ENCODE measurements at regions not wholly inside any gene's neighbourhood (a gene's known extent, or its start where the extent isn't known, plus 50 kb on each side); places are given as distances from the start of the nearest gene placed in this dataset.

DNA sequence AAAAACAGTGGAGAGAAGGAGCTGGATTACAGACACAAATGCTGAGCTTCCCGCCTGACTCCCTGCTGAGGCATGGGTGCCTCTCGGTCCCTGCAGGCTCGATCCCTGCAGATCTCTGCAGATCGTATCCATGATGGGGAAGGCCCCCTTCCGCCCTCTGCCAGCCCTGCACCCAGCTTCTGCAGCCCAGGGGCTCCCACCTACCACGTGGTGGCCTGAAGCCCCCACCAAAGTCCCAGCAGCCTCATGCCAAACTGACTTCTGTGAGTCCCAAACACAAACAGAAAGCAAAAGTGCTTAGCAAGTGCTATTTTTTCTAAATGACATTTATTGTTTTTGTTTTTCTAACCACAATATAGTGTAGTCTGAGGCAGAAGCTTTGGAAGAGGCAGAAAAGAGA is 127.1 kb upstream of the CHST15 start:
- ATAC-seq (no peak), DNase-seq (no peak), FAIRE-seq (no peak)
- Histone ChIP-seq H3K27ac (no peak overlapping the region), H3K4me3 (no peak overlapping the region), H3K4me1 (no peaks in the 10 kb centered on the region), H3K9me3 (no peaks in the 10 kb centered on the region), H3K27me3 (no peaks in the 10 kb centered on the region), H3K36me3 (no peaks in the 10 kb centered on the region)
- no peak for TF ChIP-seq CTCF (IDR thresholded peaks at IDR 0.05)
- intact Hi-C loops (cut with DNase I): no loop called here
- 50 to 53% methylated on average over 6 of the region's 6 CpGs for WGBS, 2 donors

GRCh38 chr10:124219655-124220054 is 126.3 kb upstream of the CHST15 start:
- Histone ChIP-seq H3K9me3 (no peaks in the 10 kb centered on the region), H3K36me3 (no peaks in the 10 kb centered on the region), H3K4me1 (no peaks in the 10 kb centered on the region), H3K27me3 (no peaks in the 10 kb centered on the region), H3K27ac (no peak overlapping the region), H3K4me3 (no peak overlapping the region)
- 61 to 62% methylated on average over 7 of the region's 7 CpGs for WGBS, 2 donors
- no peak for TF ChIP-seq CTCF (IDR thresholded peaks at IDR 0.05)
- ATAC-seq (no peak), FAIRE-seq (no peak), DNase-seq (no peak)
- intact Hi-C loops (cut with DNase I): no loop called here

GRCh38 chr10:124219062-124219461 is 125.7 kb upstream of the CHST15 start:
- ATAC-seq (no peak), FAIRE-seq (no peak), DNase-seq (no peak)
- no peaks in the 10 kb centered on the region for H3K9me3 ChIP-seq
- intact Hi-C loops (cut with DNase I): no loop called here
- no peak for TF ChIP-seq CTCF (IDR thresholded peaks at IDR 0.05)
- WGBS, 2 donors: 67 to 79% methylated on average over 12 of the region's 12 CpGs
- no peaks in the 10 kb centered on the region for H3K36me3 ChIP-seq
- no peak overlapping the region for H3K4me3 ChIP-seq
- H3K4me1 ChIP-seq: no peaks in the 10 kb centered on the region
- no peaks in the 10 kb centered on the region for H3K27me3 ChIP-seq
- H3K27ac ChIP-seq: no peak overlapping the region

- TF ChIP-seq CTCF (IDR thresholded peaks at IDR 0.05): no peak
- no peaks in the 10 kb centered on the region for H3K9me3 ChIP-seq
- DNase-seq: no peak
- no peak overlapping the region for H3K4me3 ChIP-seq
- WGBS, 2 donors: 62 to 66% methylated on average over 12 of the region's 12 CpGs
- no peaks in the 10 kb centered on the region for H3K36me3 ChIP-seq
- H3K27ac ChIP-seq: no peak overlapping the region
- FAIRE-seq: no peak
- H3K4me1 ChIP-seq: no peaks in the 10 kb centered on the region
- ATAC-seq: no peak
- intact Hi-C loops (cut with DNase I): no loop called here
- H3K27me3 ChIP-seq: no peaks in the 10 kb centered on the region
Measured at GRCh38 chr10:124217906-124218804, 124.8 kb upstream of the CHST15 start.

DNA sequence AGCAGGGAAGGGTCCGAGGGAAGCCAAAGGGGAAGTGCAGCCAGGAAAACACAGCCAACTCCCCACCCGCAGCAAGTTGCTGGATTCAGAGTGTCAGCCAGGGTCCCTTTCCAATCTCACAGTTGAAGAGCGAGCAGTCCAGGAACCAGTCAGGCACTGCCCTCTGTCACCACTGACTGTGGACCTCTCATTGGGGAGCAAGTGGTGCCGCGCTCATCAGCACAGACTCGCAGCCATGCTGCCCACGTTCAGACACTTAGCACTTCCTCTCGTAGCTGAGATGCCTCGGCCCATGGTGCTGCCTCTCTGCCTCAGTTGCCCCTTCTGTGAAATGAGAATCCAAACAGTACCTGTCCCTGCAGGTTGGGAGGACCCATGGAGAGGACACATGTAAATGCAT is 123.6 kb upstream of the CHST15 start:
- intact Hi-C loops (cut with DNase I): no loop called here
- H3K9me3 ChIP-seq: no peaks in the 10 kb centered on the region

More for the DNA sequence above, 123.6 kb upstream of the CHST15 start:
- no peaks in the 10 kb centered on the region for H3K4me1 ChIP-seq
- TF ChIP-seq CTCF (IDR thresholded peaks at IDR 0.05): no peak
- DNase-seq (no peak), ATAC-seq (no peak), FAIRE-seq (no peak)
- H3K4me3 ChIP-seq: no peak overlapping the region
- 68 to 73% methylated on average over 9 of the region's 9 CpGs for WGBS, 2 donors
- H3K36me3 ChIP-seq: no peaks in the 10 kb centered on the region
- H3K27ac ChIP-seq: no peak overlapping the region
- H3K27me3 ChIP-seq: no peaks in the 10 kb centered on the region
